ENCODE measurements at regions not wholly inside any gene's neighbourhood (a gene's known extent, or its start where the extent isn't known, plus 50 kb on each side); places are given as distances from the start of the nearest gene placed in this dataset.

- TF ChIP-seq POLR2A (IDR thresholded peaks at IDR 0.05): no peak
- no peak for TF ChIP-seq CTCF (IDR thresholded peaks at IDR 0.05)
- Histone ChIP-seq H3K36me3 (replicated peaks in 1 of 2) (no peaks in the 10 kb centered on the region), H3K9me3 (replicated peaks in 1 of 3) (no peaks in the 10 kb centered on the region), H3K4me1 (replicated peaks in 1 of 2) (no peaks in the 10 kb centered on the region), H3K4me3 (no peak overlapping the region), H3K27me3 (no peaks in the 10 kb centered on the region), H3K27ac (no peak overlapping the region)
- DNase-seq: no peak
- intact Hi-C loops (cut with DNase I): no loop called here
- WGBS, 4 donors: 78 to 84% (median 79%) methylated on average over 5 of the region's 5 CpGs
Observed at GRCh38 chr2:158732573-158733429, 62.3 kb upstream of the DAPL1 start.

GRCh38 chr2:158733430-158733755, 61.7 kb upstream of the DAPL1 start:
- no peak for DNase-seq
- 65 to 75% (median 68%) methylated on average over 7 of the region's 7 CpGs for WGBS, 4 donors
- Histone ChIP-seq H3K4me1 (replicated peaks in 1 of 2) (no peaks in the 10 kb centered on the region), H3K36me3 (replicated peaks in 1 of 2) (no peaks in the 10 kb centered on the region), H3K27ac (no peak overlapping the region), H3K9me3 (replicated peaks in 1 of 3) (no peaks in the 10 kb centered on the region), H3K27me3 (no peaks in the 10 kb centered on the region), H3K4me3 (no peak overlapping the region)
- TF ChIP-seq CTCF (IDR thresholded peaks at IDR 0.05) (no peak), POLR2A (IDR thresholded peaks at IDR 0.05) (no peak)
- intact Hi-C loops (cut with DNase I): no loop called here

GRCh38 chr2:158734442-158734841, 60.7 kb upstream of the DAPL1 start:
- no peaks in the 10 kb centered on the region for H3K27me3 ChIP-seq
- H3K27ac ChIP-seq: no peak overlapping the region
- 79 to 94% (median 87%) methylated on average over 7 of the region's 7 CpGs for WGBS, 4 donors
- no peaks in the 10 kb centered on the region for H3K9me3 ChIP-seq (replicated peaks in 1 of 3)
- no peaks in the 10 kb centered on the region for H3K36me3 ChIP-seq (replicated peaks in 1 of 2)
- intact Hi-C loops (cut with DNase I): no loop called here
- H3K4me1 ChIP-seq (replicated peaks in 1 of 2): no peaks in the 10 kb centered on the region
- no peak for DNase-seq
- TF ChIP-seq CTCF (IDR thresholded peaks at IDR 0.05) (no peak), POLR2A (IDR thresholded peaks at IDR 0.05) (no peak)
- no peak overlapping the region for H3K4me3 ChIP-seq

GRCh38 chr2:158735822-158736580, 59.1 kb upstream of the DAPL1 start:
- intact Hi-C loops (cut with DNase I): no loop called here
- Histone ChIP-seq H3K9me3 (replicated peaks in 1 of 3) (no peaks in the 10 kb centered on the region), H3K4me3 (no peak overlapping the region), H3K4me1 (replicated peaks in 1 of 2) (no peaks in the 10 kb centered on the region), H3K27ac (no peak overlapping the region), H3K27me3 (no peaks in the 10 kb centered on the region), H3K36me3 (replicated peaks in 1 of 2) (no peaks in the 10 kb centered on the region)
- TF ChIP-seq CTCF (IDR thresholded peaks at IDR 0.05): no peak
- TF ChIP-seq POLR2A (IDR thresholded peaks at IDR 0.05): no peak
- WGBS, 4 donors: 83 to 96% (median 94%) methylated on average over 5 of the region's 5 CpGs
- no peak for DNase-seq
